Left colon (tissue), 2 donors: ENCODE measurements at regions not wholly inside any gene's neighbourhood (a gene's known extent, or its start where the extent isn't known, plus 50 kb on each side); places are given as distances from the start of the nearest gene placed in this dataset.

Experiments
- ATAC-seq: fragments of 200-7000 bp; cut with Tn5 transposase; one replicate; pipeline ENCODE4 v1.9.1; 2020; ENCODE audit warnings: mild to moderate bottlenecking, moderate library complexity
- DNase-seq, 2 donors: peaks; one replicate each; pipeline ENCODE4 v3.0.0-alpha.2; 2020
- intact Hi-C, 2 donors: fragments of 100-400 bp; cut with DNase I in 1 of 2; cut with micrococcal nuclease in 1 of 2; formaldehyde crosslinking; loops; one replicate each; pipeline versions ENCODE4 v1.11.2 to v1.14.0; 2022; cut with DNase I, micrococcal nuclease
- donor health status: DM: no; HTN: no; CAD: no.
- donor health status: DM: yes; HTN: yes; CAD: no.

DNA sequence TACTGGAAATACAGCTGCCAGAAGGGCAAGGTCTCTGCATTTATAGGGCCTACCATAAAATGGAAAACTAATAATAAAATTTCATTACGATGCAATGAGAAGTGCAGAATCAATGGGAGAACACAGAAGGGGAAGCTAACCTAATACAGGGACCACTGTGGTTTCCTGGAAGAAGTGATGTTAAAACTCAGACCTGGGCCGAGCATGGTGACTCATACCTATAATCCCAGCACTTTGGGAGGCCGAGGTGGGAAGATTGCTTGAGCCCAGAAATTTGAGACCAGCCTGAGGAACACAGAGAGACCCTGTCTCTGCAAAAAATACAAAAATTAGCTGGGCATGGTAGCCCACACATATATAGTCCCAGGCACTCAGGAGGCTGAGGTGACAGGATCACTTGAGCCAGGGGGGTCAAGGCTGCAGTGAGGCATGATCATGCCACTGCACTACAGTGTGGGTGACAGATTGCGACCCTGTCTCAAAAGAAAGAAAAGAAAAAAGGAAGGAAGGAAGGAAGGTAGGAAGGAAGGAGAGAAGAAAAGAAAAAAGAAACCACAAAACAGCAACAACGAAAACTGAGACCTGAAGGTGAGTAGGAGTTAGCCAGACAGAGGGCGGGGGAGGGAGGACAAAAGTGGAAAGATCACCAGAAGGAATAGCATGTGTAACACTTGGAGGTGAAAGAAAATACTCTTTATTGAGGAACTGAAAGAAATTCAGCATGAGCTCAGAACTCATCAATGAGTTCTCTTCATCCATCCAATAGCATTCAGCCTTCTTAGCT lies 58.3 kb upstream of the DTNA start:
- DNase-seq (no peak), ATAC-seq (no peak)
- intact Hi-C loops, result no loop called here

DNA sequence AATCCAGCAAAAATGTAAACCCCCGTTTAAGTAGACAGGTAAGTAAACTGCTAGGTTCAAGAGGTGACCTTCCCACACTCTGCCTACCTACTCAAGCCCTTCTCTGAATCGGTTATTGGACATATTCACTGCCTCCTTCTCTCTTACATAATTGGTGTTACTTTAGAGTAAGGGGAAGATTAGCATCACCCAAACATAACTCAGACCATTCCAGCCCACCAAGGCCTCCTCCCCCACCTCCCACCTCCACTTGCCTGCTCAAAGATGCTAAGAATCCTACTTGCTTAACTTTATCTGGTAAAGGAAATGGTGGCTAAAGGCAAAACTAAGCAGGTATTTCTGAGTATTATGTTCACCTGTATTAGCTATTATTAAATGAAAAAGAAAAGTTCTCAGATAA lies 55.0 kb upstream of the DTNA start:
- DNase-seq (no peak), ATAC-seq (no peak)
- intact Hi-C loops, result no loop called here

GRCh38 chr18:34657860-34658500 lies 52.1 kb upstream of the DTNA start:
- no peak for ATAC-seq
- no peak for DNase-seq
- intact Hi-C loops, result no loop called here

GRCh38 chr18:34659579-34660517 lies 50.2 kb upstream of the DTNA start:
- intact Hi-C loops, result loop anchor here in 1 of 2 donors (5.0 kb wide), 1 partner anchor 127 kb away; no protein-coding TSS in a partner anchor
- ATAC-seq (peak; percentile 86), DNase-seq (peak; percentile 54 to 74)
